Lower leg skin (tissue), 4 donors: ENCODE measurements at regions not wholly inside any gene's neighbourhood (a gene's known extent, or its start where the extent isn't known, plus 50 kb on each side); places are given as distances from the start of the nearest gene placed in this dataset.
"Not testable (repeated sequence)": the region's sequence is repeated elsewhere in the genome, so short reads cannot be mapped to it uniquely, and the experiment has no call there.

ENCODE experiments used
- DNase-seq, 2 donors: peaks; one replicate each; pipeline ENCODE4 v3.0.0-alpha.2; 2019; ENCODE audit warnings: low spot score in 2 of 2
- H3K4me3 ChIP-seq: fragments of 200-600 bp; sonication (generic); 2 replicates; pipeline ENCODE4 v1.5.1; 2017; ENCODE audit warnings: mild to moderate bottlenecking, low read depth; ENCODE audit not compliant: poor library complexity, severe bottlenecking
- CTCF ChIP-seq, 3 donors: fragments of 450-650 bp; IDR thresholded peaks; one replicate each; pipeline ENCODE4 v1.5.1; 2016; ENCODE audit warnings: antibody characterized with exemption in 3 of 3, mild to moderate bottlenecking in 3 of 3, moderate library complexity in 2 of 3
- POLR2A ChIP-seq, 2 donors: fragments of 450-650 bp; IDR thresholded peaks; one replicate each; pipeline ENCODE4 v1.6.1; 2016 to 2017; ENCODE audit warnings: antibody characterized with exemption in 2 of 2, mild to moderate bottlenecking in 1 of 2, moderate library complexity in 1 of 2
- WGBS, 2 donors: methylation state at CpG; one replicate each; pipeline ENCODE4 v1.1.5; 2018; 5-methylcytosine and 5-hydroxymethylcytosine counted together
- intact Hi-C: fragments of 100-400 bp; cut with DNase I; formaldehyde crosslinking; loops from one replicate; pipeline ENCODE4 v1.15.0; 2023; ENCODE audit warnings: low total_unique reads

DNA sequence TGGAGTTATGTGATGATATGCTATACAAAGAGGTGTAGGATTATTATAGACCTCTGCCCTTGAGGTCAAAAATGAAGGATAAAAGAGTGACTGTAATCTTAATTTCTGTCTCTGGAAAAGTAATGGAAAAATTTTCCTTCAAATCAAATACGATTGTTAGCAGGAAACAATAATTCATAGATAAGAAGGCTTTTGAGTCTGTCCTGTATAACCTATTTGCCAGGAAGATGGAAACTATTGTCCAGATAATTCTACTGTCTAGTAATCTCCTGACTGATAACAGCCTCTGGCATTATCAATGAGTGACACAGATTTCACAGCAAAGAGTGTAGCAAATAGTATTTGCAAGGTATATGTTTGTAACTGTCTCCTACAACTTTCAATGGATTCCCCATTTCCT lies 307.8 kb downstream of the MTX2 start:
- TF ChIP-seq CTCF (IDR thresholded peaks at IDR 0.05) = no peak
- 55 to 81% methylated on average over 1 of the region's 1 CpG for WGBS, 2 donors
- DNase-seq = no peak
- H3K4me3 ChIP-seq = no peak overlapping the region
- intact Hi-C loops = no loop called here

DNA sequence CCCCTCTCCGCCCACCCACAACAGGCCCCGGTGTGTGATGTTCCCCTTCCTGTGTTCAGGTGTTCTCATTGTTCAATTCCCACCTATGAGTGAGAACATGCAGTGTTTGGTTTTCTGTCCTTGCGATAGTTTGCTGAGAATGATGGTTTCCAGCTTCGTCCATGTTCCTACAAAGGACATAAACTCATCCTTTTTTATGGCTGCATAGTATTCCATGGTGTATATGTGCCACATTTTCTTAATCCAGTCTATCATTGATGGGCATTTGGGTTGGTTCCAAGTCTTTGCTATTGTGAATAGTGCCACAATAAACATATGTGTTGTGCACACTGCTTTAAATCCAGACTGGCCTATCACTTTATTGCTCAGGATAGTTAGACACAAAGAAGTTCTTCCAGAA lies 309.1 kb downstream of the MTX2 start:
- H3K4me3 ChIP-seq, intact Hi-C loops, DNase-seq: not testable (repeated sequence)
- WGBS, 2 donors = 93 to 97% methylated on average over 4 of the region's 4 CpGs

DNA sequence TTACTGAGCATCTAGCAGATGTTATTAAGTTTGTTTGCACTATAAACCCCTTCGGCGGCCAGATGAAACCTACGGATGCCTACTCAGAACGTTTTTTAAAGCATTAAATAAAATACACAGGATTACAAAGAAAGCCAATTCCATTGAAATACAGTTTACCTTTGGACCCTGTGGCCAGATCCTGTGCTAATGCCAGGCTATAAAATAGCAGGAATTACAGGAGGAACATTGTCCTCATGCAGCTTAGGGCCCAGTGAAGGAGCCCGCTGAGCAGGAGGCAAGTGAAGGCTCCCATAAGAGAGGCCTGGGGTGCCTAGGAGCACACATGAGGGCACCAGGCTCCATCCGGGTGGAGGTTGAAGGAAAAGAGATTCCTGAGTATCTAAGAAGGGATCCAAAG lies 310.4 kb downstream of the MTX2 start:
- WGBS, 2 donors = 87 to 91% methylated on average over 6 of the region's 6 CpGs
- no peak for DNase-seq
- TF ChIP-seq CTCF (IDR thresholded peaks at IDR 0.05) (no peak), POLR2A (IDR thresholded peaks at IDR 0.05) (no peak)
- H3K4me3 ChIP-seq = no peak overlapping the region
- intact Hi-C loops = no loop called here

GRCh38 chr2:176581557-176582165 lies 312.4 kb downstream of the MTX2 start:
- TF ChIP-seq POLR2A (IDR thresholded peaks at IDR 0.05) (no peak), CTCF (IDR thresholded peaks at IDR 0.05) (no peak)
- no peak overlapping the region for H3K4me3 ChIP-seq
- DNase-seq = no peak
- WGBS, 2 donors = 76 to 77% methylated on average over 4 of the region's 4 CpGs
- intact Hi-C loops = no loop called here

GRCh38 chr2:176582176-176582575 lies 312.9 kb downstream of the MTX2 start:
- intact Hi-C loops = no loop called here
- no peak overlapping the region for H3K4me3 ChIP-seq
- 55 to 66% methylated on average over 2 of the region's 2 CpGs for WGBS, 2 donors
- TF ChIP-seq POLR2A (IDR thresholded peaks at IDR 0.05) = no peak
- DNase-seq = no peak

DNA sequence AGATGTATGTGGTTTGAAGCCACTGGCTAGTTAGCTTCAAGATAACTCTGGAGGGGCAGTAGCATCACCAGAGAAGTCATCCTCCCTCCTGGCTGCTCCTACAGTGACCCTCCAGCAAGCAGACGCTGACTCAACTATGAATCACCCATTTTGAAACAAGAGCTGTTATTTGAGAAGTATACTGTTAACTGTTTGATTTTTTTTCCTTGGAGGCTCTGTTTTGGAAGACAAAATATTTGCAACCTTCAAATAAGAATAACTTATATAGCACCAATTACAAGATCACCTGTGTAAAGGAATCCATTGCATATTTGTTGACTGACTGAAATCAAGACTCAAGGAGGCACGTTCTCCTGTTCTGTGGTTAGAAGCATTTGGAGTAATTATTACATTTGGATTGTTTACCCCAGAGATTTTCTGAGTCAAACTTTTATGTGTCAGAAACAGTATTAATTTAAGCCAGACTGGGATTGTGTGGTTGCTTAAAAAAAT lies 313.8 kb downstream of the MTX2 start:
- no peak for DNase-seq
- TF ChIP-seq CTCF (IDR thresholded peaks at IDR 0.05) (no peak), POLR2A (IDR thresholded peaks at IDR 0.05) (no peak)
- intact Hi-C loops = no loop called here
- WGBS, 2 donors = 29 to 31% methylated on average over 2 of the region's 2 CpGs
- H3K4me3 ChIP-seq = no peak overlapping the region

DNA sequence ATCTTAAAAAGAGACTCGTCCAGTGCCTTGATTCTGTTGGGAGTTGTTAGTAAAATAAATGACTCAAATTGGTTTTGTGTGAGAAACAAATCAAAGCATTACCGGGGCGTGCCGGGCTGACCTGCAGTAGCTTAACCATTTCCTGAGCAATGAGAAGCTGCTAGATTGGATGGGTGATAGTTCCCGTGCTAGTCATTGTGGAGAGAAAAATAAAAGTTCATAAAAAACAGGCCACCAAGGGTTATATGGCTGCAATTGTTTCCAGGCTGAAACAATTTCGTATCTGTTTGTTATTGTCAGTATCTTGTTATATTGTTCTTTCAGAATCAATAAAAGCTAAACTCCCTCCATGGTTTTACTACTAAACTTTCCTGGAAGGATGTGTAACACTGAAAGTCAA lies 314.4 kb downstream of the MTX2 start:
- DNase-seq = no peak
- intact Hi-C loops = no loop called here
- WGBS, 2 donors = 25 to 30% methylated on average over 6 of the region's 6 CpGs
- TF ChIP-seq POLR2A (IDR thresholded peaks at IDR 0.05) = no peak
- TF ChIP-seq CTCF (IDR thresholded peaks at IDR 0.05) = no peak
- H3K4me3 ChIP-seq = no peak overlapping the region
